Body of pancreas (tissue), 4 donors: ENCODE measurements at regions not wholly inside any gene's neighbourhood (a gene's known extent, or its start where the extent isn't known, plus 50 kb on each side); places are given as distances from the start of the nearest gene placed in this dataset.
"Not testable (repeated sequence)": the region's sequence is repeated elsewhere in the genome, so short reads cannot be mapped to it uniquely, and the experiment has no call there.

ENCODE experiments used
- ATAC-seq: fragments of 150-250 bp; one replicate; pipeline ENCODE4 v1.9.1; 2016
- DNase-seq, 4 donors: peaks; one replicate each; pipeline ENCODE4 v3.0.0-alpha.2; 2019
- H3K27ac ChIP-seq, 4 donors: fragments of 200-600 bp; sonication (generic); 1 replicate in 3 of 4; 2 replicates in 1 of 4; pipeline versions ENCODE4 v1.5.1 to v1.6.1; 2016 to 2019; ENCODE audit warnings: mild to moderate bottlenecking in 1 of 4, mixed read lengths in 1 of 4, moderate library complexity in 1 of 4
- H3K27me3 ChIP-seq, 2 donors: fragments of 200-600 bp; sonication (generic); one replicate each; pipeline ENCODE4 v1.6.0; 2016; ENCODE audit warnings: mild to moderate bottlenecking in 1 of 2
- H3K36me3 ChIP-seq, 2 donors: fragments of 200-600 bp; sonication (generic); replicated peaks in 1 of 2; 2 replicates each; pipeline ENCODE4 v1.5.1; 2016; ENCODE audit warnings: low read depth in 2 of 2; ENCODE audit not compliant: insufficient read depth in 1 of 2
- H3K4me1 ChIP-seq: fragments of 200-600 bp; sonication (generic); one replicate; pipeline ENCODE4 v1.6.0; 2016
- H3K4me3 ChIP-seq, 2 donors: fragments of 200-600 bp; sonication (generic); 1 replicate in 1 of 2; 2 replicates in 1 of 2; pipeline ENCODE4 v1.5.1; 2016 to 2019
- H3K9me3 ChIP-seq, 3 donors: fragments of 200-600 bp; sonication (generic); 1 replicate in 2 of 3; 2 replicates in 1 of 3; pipeline ENCODE4 v1.5.1; 2016
- POLR2A ChIP-seq, 3 donors: fragments of 450-650 bp; IDR thresholded peaks; one replicate each; pipeline ENCODE4 v1.6.1; 2016; ENCODE audit warnings: antibody characterized with exemption in 3 of 3, mild to moderate bottlenecking in 2 of 3
- WGBS, 2 donors: methylation state at CpG; one replicate each; pipeline ENCODE4 v1.1.5; 2017; 5-methylcytosine and 5-hydroxymethylcytosine counted together
- intact Hi-C: fragments of 100-400 bp; cut with DNase I; formaldehyde crosslinking; loops from one replicate; pipeline ENCODE4 v1.15.1; 2023
- TF ChIP-seq, protein P1 (sequence below), 7 experiments: fragments of 450-650 bp in 4 of 7; fragments of 200-600 bp in 3 of 7; sonication (generic) in 3 of 7; IDR thresholded peaks; one replicate each; pipeline ENCODE4 v1.5.1; 2016 to 2019; ENCODE audit warnings: antibody characterized with exemption in 7 of 7

DNA sequence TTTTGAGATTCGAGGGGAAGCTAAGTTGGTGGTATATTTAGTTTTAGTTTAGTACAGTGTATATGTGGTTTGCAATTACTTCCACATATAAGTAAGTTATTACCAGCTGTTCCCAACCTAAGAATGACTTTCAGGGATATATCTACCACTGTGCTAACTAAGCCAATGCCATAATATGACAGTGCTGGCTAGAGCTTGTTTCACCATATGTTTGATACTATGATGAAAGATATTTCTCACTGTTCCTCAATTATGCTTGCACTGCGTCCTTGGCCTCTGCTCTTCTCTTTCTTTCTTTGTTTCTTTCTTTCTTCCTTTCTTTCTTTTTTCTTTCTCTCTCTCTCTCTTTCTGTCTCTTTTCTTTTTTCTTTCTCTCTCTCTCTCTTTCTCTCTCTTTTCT is 113.8 kb upstream of the SKAP2 start:
- Histone ChIP-seq H3K27ac (no peak overlapping the region), H3K4me3 (no peak overlapping the region), H3K27me3 (no peaks in the 10 kb centered on the region), H3K9me3 (peaks cover 0 to 4% (median 0%) of the 10 kb centered on the region in 3 donors), H3K36me3 (no peaks in the 10 kb centered on the region), H3K4me1 (no peaks in the 10 kb centered on the region)
- DNase-seq (no peak), ATAC-seq (no peak)
- WGBS, 2 donors: 59 to 65% methylated on average over 2 of the region's 2 CpGs
- TF ChIP-seq, protein P1, sequence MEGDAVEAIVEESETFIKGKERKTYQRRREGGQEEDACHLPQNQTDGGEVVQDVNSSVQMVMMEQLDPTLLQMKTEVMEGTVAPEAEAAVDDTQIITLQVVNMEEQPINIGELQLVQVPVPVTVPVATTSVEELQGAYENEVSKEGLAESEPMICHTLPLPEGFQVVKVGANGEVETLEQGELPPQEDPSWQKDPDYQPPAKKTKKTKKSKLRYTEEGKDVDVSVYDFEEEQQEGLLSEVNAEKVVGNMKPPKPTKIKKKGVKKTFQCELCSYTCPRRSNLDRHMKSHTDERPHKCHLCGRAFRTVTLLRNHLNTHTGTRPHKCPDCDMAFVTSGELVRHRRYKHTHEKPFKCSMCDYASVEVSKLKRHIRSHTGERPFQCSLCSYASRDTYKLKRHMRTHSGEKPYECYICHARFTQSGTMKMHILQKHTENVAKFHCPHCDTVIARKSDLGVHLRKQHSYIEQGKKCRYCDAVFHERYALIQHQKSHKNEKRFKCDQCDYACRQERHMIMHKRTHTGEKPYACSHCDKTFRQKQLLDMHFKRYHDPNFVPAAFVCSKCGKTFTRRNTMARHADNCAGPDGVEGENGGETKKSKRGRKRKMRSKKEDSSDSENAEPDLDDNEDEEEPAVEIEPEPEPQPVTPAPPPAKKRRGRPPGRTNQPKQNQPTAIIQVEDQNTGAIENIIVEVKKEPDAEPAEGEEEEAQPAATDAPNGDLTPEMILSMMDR (IDR thresholded peaks at IDR 0.05): no peak
- TF ChIP-seq POLR2A (IDR thresholded peaks at IDR 0.05): no peak
- intact Hi-C loops: no loop called here

DNA sequence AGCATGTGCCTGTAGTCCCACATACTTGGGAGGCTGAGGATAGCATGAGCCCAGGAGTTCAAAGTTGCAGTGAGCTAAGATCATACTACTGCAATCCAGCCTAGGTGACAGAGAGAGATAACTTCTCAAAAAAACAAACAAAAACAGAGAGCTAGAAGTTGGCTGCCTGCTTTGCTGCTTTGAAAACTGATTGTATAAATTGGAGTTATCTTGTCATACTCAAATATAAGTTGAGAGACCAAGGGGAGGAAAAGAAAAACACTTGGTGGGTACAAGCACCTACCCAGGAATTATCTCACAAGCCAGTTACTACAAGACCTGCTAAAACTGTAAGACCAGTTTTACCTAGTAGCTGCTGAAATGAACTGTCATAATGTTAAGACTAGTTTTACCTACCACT is 112.5 kb upstream of the SKAP2 start:
- ATAC-seq (no peak), DNase-seq (no peak)
- H3K9me3 ChIP-seq: peaks cover 0 to 11% (median 0%) of the 10 kb centered on the region in 3 donors
- H3K4me3 ChIP-seq: no peak overlapping the region
- H3K4me1 ChIP-seq: no peaks in the 10 kb centered on the region
- H3K27ac ChIP-seq: no peak overlapping the region
- TF ChIP-seq POLR2A (IDR thresholded peaks at IDR 0.05): no peak
- TF ChIP-seq, protein P1 (IDR thresholded peaks at IDR 0.05): no peak
- intact Hi-C loops: no loop called here
- no peaks in the 10 kb centered on the region for H3K36me3 ChIP-seq
- no peaks in the 10 kb centered on the region for H3K27me3 ChIP-seq

DNA sequence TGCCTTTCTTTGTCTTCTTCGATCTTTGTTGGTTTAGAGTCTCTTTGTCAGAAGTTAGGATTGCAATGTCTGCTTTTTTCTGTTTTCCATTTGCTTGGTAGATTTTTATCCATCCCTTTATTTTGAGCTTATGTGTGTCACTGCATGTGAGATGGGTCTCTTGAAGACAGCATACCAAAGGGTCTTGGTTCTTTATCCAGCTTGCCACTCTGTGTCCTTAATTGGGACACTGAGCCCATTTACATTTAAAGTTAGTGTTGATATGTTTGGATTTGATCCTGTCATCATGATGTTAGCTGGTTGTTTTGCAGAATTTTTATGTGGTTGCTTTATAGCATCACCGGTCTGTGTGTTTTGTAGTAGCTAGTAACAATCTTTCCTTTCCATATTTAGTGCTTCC is 107.5 kb upstream of the SKAP2 start:
- H3K4me3 ChIP-seq, intact Hi-C loops, DNase-seq, H3K27me3 ChIP-seq, H3K27ac ChIP-seq, ATAC-seq, H3K36me3 ChIP-seq, H3K4me1 ChIP-seq: not testable (repeated sequence)
- peaks cover 0 to 19% (median 0%) of the 10 kb centered on the region in 3 donors for H3K9me3 ChIP-seq
- WGBS, 2 donors: 81 to 87% methylated on average over 2 of the region's 2 CpGs

DNA sequence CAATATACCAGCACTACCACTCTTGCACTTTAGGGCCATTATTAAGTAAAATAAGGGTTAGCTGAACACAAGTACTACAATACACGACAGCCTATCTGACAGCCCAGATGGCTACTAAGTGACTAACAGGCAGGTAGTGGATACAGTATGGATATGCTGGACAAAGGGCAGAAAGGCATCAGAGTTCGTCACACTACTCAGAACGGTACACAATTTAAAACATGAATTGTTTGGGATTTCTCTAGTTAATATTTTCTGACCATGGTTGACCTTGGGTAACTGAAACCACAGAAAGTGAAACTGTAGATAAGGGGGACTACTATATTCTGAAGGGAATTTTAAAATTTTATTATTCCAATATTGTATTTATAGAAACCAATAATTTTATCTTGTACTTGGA is 101.3 kb upstream of the SKAP2 start:
- Histone ChIP-seq H3K27ac (no peak overlapping the region), H3K4me3 (no peak overlapping the region), H3K27me3 (no peaks in the 10 kb centered on the region), H3K9me3 (no peaks in the 10 kb centered on the region), H3K4me1 (peaks cover 5% of the 10 kb centered on the region), H3K36me3 (no peaks in the 10 kb centered on the region)
- intact Hi-C loops: no loop called here
- ATAC-seq: no peak
- WGBS, 2 donors: 30 to 40% methylated on average over 3 of the region's 3 CpGs
- DNase-seq: no peak
- TF ChIP-seq, protein P1 (IDR thresholded peaks at IDR 0.05): no peak
- no peak for TF ChIP-seq POLR2A (IDR thresholded peaks at IDR 0.05)

DNA sequence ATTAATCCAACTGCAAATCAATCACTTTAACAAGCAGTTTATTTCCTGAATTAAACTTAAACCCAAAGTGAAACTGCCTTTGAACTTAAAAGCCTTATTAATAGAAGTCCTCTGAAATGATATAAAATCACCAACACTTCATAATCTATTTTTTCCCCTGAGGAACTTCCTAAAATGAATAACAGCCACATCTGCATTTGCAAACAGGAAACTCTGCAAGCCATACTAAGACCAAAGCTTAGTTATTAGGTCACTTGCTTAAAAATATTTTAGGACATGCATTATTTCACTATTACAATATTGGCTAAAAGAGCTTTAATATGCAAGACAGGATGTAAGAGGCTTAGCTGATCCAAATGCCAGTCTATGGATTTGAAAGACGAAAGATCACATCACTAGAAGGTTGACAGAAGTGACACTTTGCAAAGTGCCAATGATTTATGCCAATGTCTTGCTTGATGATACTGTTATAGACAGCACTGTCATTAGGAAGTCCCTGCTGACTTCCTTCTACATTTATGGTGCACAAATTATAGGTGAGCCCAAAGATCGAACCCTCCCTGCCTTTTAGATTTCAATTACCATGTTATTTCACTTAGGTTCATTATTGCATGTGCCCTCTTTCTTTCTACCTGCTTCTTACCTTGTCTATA is 99.9 kb upstream of the SKAP2 start:
- H3K4me3 ChIP-seq: no peak overlapping the region
- H3K36me3 ChIP-seq: no peaks in the 10 kb centered on the region
- intact Hi-C loops: no loop called here
- WGBS, 2 donors: 72 to 77% methylated on average over 2 of the region's 2 CpGs
- no peak overlapping the region for H3K27ac ChIP-seq
- H3K4me1 ChIP-seq: peaks cover 5% of the 10 kb centered on the region
- H3K9me3 ChIP-seq: no peaks in the 10 kb centered on the region
- no peaks in the 10 kb centered on the region for H3K27me3 ChIP-seq
- DNase-seq (no peak), ATAC-seq (no peak)
- no peak for TF ChIP-seq POLR2A (IDR thresholded peaks at IDR 0.05)
- TF ChIP-seq, protein P1 (IDR thresholded peaks at IDR 0.05): no peak
